Stimulated activated CD4-positive, alpha-beta T cell treated with anti-CD3 and anti-CD28 coated beads, Interleukin-12 subunit alpha, Interleukin-12 subunit beta, amount 100 ng/mL, for 48 hours (primary cell): ENCODE measurements at regions not wholly inside any gene's neighbourhood (a gene's known extent, or its start where the extent isn't known, plus 50 kb on each side); places are given as distances from the start of the nearest gene placed in this dataset.

ENCODE experiments used
- DNase-seq, 3 donors: peaks; one replicate each; pipeline ENCODE4 v3.0.0-alpha.2; 2020; ENCODE audit warnings: low read depth in 2 of 3, low spot score in 1 of 3

DNA sequence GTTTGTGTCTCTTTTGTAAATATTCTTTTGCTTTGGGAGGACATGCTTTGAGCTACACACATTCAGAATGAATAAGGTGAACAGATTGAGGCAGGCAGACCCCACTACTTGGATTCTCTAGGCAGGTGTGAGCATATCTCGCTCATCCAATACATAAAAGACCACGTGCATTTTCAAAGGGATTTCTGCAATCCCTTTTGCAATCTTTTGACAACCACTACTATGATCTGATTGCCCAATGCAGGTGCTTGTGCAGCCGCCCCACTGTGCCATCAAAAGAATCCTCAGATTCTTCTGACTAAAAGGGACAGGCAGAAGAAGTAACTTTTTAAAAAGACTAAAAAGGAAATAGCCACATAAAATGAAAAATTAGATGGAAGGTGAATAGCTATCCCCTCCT is 341.4 kb downstream of the BMP4 start:
- DNase-seq: no peak

DNA sequence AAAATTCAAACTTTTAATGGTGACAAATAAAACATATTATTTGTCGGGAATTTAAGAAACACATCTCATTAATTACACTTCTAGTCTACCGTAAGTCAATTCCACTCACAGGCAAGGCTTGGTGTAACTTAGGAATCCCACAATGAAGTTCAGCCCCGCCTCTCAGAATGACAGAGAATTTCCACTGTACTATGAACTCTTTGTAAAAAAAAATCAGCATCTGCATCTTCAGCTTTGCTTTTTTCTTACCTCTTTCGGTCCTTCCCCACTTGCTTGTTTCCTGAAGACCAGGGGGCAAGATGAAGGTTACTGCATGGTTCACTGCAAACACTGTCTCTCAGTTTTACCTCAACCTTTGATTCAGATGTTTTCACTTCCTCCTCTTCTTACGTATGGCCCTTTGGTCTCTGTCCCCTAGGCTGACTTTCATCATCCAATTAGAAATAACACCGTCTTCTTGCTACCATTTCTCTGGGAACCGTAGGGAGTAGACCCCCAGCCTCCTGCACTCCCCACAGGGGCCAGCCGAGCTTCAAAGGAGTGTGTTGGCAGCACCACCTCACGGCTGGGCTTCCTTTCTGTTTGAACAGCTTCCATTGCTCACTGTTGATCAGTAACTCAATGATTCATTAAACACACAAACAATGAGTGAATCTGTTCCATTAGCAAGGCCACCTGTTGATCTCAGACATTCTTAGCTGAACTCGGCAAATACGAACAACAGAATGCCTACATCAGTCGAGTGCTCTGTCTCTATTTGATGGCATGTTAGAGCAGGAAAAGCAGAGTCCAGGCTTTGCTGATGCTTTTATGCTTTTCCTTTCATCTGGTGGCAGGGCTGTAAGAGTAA is 343.0 kb downstream of the BMP4 start:
- no peak for DNase-seq

DNA sequence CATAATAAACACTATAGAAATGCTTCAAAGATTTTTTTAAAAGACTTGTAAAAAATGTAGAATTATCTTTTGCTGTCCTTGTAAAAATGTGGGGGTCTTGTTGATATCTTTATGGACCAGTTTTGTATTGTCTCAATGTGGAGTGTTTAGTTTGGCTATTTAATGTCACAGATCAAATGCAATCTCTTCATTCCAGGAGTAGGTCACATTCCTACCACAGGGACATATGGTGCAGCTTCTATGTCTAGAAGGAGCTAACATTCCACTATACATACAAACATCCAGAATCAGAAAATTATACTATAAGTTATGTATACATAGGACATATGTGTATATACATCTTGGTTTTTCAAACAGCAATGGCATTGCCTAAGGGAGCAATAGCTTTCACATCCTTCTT is 345.7 kb downstream of the BMP4 start:
- DNase-seq: no peak

DNA sequence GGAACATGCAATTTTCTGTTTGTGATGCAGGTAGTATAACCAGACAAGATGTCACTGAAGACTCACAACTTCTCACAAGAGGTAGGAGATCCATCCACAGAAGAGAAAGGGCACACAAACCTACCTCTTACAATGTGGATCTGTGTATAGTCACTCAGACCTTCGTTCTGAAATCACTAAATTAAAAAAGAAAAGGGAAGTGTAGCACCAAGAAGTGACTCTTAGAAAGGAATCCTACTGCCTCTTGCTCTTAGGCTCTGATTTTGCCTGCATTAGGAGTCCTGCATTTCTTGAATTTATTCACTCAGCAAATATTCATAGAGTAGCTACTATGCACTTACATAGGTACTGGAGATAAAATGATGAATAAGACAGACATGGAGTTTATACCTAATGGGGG is 347.6 kb downstream of the BMP4 start:
- no peak for DNase-seq

DNA sequence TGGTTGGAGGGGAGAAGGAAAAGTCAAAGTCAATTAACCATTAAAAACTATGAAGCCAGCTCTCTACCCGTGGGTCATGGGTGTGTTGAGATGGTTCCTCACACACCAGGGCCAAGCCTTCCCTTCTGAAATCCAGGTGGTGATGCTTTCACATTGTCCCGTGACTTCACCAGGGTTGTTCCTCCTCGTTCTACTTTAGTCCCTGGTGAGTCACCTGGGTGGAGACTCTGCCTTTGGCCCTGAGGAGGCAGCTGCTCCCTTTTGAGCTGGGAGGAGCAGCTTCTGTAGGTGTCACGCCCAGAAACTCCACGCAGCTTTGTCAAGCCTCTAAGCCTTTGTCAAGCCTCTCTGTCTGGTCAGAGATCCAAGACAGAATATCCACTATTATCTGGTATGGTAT is 348.3 kb downstream of the BMP4 start:
- no peak for DNase-seq

DNA sequence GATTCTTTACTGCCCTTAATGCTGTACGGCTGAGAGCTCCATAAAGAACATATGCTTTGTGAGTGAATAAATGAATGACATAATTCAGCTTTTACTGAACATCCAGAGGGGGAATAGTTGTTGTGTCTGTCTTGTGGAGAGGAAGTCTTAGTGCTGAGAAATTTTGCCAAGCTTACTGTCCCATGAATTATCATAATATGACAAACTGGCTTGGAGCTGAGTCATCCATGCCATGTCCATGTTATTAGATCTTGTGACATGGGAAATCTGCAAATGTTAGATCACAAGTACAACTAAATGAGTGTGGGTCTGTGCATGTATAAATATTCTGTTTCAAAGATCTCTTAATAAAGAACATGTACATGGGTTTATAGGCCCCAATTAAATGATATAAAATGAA is 350.4 kb downstream of the BMP4 start:
- DNase-seq: no peak

DNA sequence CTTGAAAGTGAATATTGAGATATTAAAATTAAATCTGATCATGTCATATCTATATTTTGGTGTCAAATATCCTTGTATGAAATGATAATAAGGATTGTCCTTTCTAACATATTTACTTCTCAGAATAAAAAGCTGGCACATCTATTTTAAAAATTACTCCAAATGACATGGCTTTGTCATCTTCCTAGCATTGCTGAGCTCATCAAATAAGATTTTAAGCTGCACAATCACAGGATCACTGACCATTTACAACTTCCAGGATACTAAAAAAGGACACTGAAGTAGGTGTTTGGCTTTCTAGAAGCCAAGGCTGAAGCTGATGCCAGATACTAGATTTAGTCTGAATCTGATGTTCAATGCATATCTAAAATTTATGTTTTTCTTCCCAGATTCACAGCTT is 351.1 kb downstream of the BMP4 start:
- no peak for DNase-seq

DNA sequence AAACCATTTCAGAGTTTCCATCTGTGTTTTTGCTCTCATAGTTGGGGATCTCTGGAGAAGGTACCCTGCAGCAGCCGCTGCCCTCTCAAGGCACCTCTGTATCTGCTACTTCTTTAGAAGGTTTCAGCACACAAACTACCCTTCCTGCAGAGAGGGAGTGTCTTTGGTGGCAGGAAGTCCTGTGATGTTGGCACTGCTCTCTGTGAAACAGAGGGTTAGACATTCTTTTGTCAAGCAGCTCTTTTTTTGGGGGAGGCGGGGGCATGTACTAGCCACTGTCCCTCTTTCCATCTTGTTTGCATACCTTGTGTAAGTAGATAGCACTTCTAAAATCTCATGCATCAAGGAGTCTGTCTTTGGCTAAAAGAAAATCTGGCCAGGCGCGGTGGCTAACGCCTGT is 352.6 kb downstream of the BMP4 start:
- no peak for DNase-seq

DNA sequence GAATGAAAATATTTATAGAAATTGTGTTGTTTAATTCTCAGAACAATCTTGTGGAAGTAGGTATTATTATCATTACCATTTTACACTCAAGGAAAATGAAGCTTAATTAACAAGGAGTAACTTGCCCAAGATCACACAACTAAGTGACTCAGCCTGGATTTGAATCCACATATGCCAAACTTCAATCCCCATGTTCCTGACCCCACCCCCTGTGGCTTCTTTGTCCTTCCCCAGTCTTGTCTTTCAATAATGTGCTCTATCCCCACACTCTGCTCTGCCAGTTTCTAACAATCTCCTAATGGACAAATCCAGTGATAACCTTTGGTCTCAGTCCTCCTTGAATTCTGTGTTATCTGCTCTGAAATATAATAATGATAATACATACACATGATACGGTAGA is 355.2 kb downstream of the BMP4 start:
- no peak for DNase-seq

DNA sequence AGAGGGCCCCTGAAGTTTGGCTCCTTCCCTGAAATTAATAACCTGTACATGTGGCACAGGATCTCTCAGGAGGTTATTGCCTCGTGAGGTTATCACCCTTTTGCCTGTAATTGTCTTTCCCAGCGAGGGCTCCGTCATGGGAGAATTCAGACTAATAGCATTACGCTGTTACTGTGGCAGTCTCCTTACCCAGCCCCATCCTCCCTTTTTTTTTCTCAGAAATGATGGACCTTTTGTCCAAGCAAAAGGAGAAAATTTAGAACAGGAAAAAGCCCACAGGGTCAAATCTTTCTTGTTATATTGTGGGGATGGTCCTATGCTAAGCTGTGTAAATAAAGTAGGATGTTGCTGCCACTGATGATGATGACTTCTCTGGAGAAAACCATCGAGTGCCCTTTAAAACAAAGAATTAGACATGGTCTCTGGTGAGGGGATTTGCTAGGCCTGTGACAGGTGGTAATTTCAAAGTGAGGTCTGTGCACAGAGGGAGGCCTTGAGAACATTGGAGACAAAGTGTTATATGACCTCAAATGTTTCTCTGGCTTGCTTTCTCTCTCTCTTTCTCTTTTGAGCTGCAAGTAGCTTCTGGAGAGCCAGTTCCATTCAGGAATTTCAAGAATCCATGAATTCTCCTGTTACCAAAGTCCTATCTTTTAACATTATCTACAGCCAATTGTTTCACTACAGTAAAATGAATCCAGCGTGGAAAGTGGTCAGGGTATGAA is 357.2 kb downstream of the BMP4 start:
- no peak for DNase-seq

DNA sequence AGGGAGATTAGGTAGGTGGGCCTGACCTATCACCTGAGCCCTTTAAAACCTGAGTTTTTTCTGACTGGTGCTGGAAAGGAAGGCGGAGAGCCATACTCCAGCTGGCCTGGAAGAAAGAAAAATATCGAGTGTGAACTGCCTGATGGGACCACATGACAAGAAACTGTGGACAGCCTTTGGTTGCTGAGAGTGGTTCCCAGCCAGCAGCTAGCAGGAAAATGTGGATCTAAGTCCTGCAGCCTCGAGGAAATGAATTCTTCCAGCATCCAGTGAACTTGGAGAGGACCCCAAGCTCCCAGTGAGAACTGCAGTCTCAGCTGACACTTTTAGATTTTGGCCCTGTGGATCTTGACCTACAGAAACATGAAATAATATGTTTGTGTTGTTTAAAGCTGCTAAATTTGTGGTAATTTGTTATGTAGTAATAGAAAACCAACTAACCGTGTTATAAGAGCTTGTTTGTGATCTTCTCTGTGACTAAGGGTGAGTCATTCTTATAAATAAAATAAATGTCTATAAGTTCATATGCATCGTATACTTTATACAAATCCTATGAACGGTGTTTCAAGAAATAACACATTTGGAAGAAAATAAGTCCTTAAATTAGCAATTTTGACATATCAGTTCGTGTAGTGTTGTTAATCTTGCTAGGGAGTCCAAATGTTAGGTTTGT is 359.6 kb downstream of the BMP4 start:
- no peak for DNase-seq

DNA sequence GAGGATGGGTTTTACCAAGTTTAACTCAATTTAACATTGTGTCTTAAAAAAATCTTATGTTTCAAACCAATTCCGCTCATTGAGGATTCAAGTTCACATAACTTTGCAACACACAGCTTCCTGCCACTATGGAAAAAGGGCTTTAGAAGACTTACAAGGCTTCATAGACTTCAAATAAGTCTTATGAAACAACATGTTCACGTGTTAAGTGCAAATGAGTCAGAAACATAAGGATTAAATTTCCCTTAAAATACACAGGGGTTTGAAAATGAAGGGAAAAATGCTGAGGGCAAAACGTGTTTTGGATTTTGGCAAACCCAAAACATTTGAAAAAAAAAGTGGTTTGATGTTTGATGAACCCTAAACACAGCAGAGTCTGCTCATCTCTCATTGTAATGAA is 364.8 kb downstream of the BMP4 start:
- DNase-seq: no peak

DNA sequence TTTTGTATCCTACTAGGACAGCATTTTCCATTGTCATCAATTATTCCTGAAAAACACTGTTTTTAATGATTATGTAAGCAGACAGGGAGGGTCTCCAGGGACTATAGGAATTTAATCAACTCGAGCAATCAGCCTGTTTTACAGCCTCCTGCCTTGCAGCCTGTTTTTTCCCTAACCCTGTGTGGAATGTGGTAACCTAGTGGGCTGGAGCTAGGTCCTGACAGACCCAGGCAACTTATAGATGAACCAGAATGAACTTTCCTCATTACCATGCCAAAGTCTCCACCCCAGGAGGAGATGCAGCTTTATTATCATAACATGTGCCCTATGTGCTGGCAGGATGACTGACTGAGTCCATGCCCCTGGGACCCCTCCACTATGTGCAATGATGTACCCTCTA is 375.1 kb downstream of the BMP4 start:
- DNase-seq: no peak

DNA sequence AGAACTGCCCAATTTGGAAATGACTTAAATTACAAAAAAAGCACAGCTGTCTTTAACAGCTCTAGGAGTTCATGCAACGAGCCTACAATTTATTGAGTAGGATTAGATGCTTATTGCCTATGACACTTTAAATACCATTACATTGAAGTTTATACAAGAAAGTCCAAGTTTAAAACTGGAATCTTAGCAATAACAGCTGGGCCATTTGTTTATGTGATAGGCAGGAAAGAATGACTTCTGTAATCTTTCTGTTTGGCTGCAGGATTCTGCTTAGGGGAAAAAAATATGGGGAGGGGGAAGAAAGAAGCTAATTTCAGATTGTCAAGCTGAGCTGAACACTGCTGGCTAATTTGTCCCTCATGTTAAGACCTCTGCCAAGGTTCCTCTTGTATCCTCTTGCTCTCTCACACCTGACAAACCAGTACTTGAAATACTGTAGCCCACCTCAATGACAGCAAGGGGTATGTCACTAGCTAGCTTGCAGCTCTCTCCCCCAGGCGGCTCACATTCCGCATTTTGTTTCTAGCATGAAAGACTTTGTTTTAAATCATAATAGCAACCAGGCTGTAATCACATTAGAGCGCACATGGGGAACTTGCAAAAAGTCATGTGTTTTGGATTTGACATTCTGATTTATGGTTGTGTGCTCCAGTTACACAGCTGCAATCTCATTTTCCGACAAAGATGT is 384.8 kb downstream of the BMP4 start:
- DNase-seq: no peak

DNA sequence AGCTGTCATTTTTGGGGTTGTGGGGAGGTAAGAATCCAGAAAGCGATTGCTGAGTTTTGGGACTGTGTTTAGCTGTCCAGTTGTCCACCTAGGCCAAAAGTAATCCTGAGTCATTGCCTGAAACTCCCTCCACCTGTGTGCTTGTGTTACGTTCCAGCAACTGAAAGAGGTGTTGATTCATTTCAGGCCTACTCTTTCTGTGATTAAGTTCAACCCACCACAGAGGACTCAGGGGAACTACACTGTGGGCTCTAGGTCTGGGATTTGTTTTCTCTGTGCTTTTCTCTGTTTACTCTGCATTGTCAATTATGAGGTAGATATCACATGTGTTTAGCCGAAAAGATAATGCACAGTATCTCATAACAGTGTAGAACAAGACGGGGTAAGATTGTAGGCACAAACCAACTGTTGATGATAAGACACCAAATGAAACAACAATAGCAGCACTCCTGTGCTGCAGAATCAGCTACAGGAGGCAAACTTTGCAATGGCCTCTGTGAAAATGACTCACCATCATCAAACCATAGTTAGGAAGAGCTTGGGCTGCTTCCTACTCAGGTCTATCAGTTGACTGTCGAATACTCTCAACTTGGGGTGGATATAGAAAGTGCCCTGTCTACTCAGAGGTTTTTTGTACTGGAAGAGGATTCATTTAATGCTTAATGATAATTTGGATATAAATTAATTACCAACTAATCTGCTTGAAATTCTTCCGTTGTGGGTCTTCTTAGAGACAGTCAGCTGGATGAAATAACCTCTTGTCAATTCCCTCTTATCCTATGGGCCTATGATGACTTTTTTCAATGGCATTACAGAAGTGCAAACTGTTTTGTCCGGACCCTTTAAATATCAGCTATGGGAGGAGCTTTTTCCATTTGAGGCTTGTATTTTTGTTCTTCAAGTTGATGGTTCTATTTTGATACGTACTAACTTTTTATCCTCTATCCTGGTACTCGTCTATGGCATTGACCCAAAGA is 385.9 kb downstream of the BMP4 start:
- no peak for DNase-seq

DNA sequence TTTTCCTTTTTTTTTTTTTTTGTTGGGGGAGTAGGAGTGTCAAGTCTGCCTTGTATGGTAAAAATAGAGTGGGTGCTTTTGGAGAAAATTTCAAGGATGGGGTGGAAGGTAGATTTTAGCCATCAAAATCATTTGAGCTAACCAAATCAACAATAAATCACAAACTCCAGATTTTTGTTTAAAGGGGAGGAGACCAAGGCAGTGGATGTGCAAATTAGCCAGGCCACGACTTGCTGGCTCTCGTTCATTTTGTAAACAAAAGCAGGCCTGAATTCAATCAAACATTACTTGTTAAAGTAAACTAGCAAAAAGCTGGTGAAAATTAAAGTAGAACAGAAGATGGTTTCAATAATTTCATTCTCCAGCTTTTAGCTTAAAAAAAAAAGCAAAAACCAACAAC is 387.2 kb downstream of the BMP4 start:
- DNase-seq: no peak

DNA sequence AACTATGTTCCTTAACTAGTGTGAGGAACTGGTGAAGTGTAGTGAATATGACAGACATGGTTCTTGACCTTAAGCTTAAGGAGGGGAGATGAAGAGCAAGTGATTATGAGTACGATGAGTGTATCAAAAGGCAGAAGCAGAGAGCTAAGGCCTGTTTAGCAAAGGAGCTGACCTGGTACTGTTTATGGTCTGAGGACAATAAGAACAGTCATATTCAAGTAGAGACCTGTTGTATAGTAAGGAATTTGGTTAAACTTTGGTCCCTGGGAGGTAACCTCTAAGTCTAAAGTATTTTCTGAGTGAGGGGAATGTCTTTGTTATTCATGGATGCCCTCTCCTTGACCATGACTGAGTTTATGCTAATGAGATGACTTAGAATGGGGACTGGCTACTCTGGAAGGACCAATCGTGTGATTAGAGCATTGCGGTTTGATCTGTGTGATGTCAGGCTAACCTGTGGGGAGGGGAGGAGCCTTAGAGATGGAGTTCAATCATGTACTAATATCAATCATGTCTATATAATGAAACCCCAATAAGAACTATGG is 389.3 kb downstream of the BMP4 start:
- DNase-seq: no peak

DNA sequence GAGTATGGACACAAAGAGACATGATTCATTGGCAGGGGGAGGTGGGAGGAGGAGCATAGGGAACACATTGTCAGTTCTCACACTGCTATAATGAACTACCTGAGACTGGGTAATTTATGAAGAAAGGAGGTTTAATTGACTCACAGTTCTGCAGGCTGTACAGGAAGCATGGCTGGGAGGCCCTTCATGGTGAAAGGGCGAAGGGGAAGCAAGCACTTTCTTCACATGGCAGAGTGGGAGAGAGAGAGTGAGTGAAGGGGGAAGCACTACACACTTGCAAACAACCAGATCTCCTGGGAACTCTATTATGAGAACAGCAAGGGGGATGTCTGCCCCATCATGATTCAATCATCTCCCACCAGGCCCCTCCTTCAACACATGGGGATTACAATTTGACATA is 391.8 kb downstream of the BMP4 start:
- no peak for DNase-seq

DNA sequence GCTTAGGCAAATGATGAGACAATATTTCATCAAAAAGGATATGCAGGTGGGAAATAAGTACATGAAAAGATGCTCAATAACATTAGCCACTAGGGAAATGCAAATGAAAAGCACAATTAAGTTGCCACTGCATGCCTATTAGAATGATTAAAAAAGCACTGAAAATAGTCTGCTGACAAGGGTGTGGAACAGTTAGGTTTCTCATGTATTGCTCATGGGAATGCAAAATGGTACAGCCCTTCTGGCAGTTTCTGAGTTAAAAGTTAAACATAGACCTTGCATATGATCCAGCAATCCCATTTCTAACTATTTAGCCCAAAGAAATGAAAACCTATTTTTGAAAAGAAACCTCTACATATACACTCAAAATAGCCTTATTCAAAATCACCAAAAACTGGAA is 393.0 kb downstream of the BMP4 start:
- DNase-seq: no peak

DNA sequence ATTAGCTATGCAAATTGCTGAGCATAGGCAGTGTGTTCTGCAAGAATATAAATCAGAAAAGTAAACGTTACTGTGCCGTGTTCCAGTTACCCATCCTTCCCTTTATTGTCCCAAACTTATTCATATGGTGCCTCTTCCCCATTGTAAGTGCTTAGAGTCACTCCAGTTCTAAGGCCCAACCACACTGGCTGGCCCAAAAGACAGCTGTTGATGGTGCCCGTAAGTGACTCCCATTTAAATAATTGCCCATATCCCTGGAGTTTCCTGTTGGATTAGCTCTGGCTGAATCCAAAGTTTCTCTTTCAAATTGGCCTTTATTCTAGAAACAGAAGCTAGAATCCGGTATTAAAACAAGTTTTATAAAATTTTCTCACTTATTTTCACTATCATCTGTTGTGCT is 400.1 kb upstream of the DDHD1 start:
- no peak for DNase-seq
